ENCODE measurements at regions not wholly inside any gene's neighbourhood (a gene's known extent, or its start where the extent isn't known, plus 50 kb on each side); places are given as distances from the start of the nearest gene placed in this dataset.

DNA sequence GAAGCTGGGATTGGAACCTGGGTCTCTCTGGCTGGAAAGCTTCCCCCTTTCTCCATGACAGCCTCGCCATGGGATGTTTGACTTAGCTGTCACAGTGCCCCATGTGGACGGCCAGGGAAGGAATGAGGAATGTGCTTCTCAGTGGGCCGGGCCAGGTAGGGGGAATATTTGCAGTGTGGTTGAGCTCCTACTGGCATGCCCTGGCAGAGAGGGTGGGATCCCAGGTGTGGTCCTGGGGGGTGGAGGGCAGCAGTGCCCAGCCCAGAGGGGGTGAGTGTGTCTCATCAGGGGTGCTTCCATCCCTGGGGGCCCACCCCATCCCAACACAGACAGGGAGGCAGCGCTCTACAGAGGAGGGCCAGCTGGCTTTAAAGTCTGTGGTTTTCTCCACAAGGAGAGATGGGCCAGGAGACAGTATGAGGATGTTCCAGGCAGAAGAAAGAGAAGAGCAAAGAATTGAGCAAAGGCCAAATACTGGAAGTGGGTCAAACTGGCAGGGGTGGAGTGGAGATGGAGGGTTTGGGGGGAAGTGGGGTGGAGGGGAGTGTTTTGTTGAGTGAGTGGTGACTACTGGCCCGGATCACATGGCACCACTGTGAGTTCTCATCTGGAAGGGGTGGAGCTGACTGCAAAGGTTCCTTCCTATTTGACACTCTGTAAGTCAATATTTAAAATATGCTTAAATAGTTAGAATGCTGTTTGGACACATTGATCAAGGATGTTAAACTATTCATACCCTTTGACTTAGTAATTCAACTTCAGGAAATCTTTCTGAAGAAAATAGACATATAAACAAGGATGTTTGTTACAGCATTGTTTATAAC, 94.0 kb downstream of the MYCN start:
- H3K36me3 ChIP-seq (ENCODE audit: insufficient read depth, low read length): no peaks in the 10 kb centered on the region
- no peak overlapping the region for H2AFZ ChIP-seq (ENCODE audit: low read depth, low read length)
- no peak overlapping the region for H3K9ac ChIP-seq (ENCODE audit: low read length)
- H3K4me2 ChIP-seq (ENCODE audit: low read length): no peak overlapping the region
- H3K4me3 ChIP-seq (ENCODE audit: low read length): no peak overlapping the region
- H3K9me2 ChIP-seq (ENCODE audit: insufficient read depth, low read length): no peaks in the 10 kb centered on the region
- no peaks in the 10 kb centered on the region for H3K9me3 ChIP-seq (ENCODE audit: low read length)
- H3K27ac ChIP-seq (ENCODE audit: low read length): no peak overlapping the region
- no peaks in the 10 kb centered on the region for H3K27me3 ChIP-seq (ENCODE audit: insufficient read depth, low read depth, low read length)
- no peaks in the 10 kb centered on the region for H3F3A ChIP-seq (ENCODE audit: insufficient read depth, low read length, poor library complexity, severe bottlenecking)
- TF ChIP-seq, protein P1, sequence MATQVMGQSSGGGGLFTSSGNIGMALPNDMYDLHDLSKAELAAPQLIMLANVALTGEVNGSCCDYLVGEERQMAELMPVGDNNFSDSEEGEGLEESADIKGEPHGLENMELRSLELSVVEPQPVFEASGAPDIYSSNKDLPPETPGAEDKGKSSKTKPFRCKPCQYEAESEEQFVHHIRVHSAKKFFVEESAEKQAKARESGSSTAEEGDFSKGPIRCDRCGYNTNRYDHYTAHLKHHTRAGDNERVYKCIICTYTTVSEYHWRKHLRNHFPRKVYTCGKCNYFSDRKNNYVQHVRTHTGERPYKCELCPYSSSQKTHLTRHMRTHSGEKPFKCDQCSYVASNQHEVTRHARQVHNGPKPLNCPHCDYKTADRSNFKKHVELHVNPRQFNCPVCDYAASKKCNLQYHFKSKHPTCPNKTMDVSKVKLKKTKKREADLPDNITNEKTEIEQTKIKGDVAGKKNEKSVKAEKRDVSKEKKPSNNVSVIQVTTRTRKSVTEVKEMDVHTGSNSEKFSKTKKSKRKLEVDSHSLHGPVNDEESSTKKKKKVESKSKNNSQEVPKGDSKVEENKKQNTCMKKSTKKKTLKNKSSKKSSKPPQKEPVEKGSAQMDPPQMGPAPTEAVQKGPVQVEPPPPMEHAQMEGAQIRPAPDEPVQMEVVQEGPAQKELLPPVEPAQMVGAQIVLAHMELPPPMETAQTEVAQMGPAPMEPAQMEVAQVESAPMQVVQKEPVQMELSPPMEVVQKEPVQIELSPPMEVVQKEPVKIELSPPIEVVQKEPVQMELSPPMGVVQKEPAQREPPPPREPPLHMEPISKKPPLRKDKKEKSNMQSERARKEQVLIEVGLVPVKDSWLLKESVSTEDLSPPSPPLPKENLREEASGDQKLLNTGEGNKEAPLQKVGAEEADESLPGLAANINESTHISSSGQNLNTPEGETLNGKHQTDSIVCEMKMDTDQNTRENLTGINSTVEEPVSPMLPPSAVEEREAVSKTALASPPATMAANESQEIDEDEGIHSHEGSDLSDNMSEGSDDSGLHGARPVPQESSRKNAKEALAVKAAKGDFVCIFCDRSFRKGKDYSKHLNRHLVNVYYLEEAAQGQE (IDR thresholded peaks at IDR 0.05; ENCODE audit: borderline replicate concordance): no peak
- TF ChIP-seq RAD21 (conservative IDR thresholded peaks at IDR 0.05) (no peak), MXI1 (conservative IDR thresholded peaks at IDR 0.05; ENCODE audit: poor library complexity, severe bottlenecking) (no peak)
- no peaks in the 10 kb centered on the region for H4K20me1 ChIP-seq (ENCODE audit: insufficient read depth)
- H3K79me2 ChIP-seq (replicated peaks; ENCODE audit: insufficient read depth, low read length): no peaks in the 10 kb centered on the region

DNA sequence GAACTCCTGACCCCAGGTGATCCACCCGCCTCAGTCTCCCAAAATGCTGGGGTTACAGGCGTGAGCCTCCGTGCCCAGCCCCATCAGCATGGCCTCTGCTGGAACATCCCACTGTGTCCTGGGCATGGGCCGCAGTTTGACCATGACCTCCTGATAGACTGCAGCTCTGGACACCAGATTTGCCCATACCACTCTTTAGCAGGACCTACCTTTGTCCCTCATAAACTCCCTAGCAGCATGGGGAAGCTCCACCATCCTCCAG, 92.6 kb downstream of the MYCN start:
- TF ChIP-seq EZH2 (IDR thresholded peaks at IDR 0.05; ENCODE audit: borderline replicate concordance, insufficient read depth, low read length, poor library complexity, severe bottlenecking) (no peak), MXI1 (conservative IDR thresholded peaks at IDR 0.05; ENCODE audit: poor library complexity, severe bottlenecking) (no peak), RAD21 (conservative IDR thresholded peaks at IDR 0.05) (no peak), EP300 (conservative IDR thresholded peaks at IDR 0.05; ENCODE audit: poor library complexity, severe bottlenecking) (no peak), SMC3 (conservative IDR thresholded peaks at IDR 0.05; ENCODE audit: poor library complexity) (no peak)
- TF ChIP-seq, protein P1 (IDR thresholded peaks at IDR 0.05; ENCODE audit: borderline replicate concordance): no peak
- no peaks in the 10 kb centered on the region for H3K9me3 ChIP-seq (ENCODE audit: low read length)
- H3K4me3 ChIP-seq (ENCODE audit: low read length): no peak overlapping the region
- H3K4me2 ChIP-seq (ENCODE audit: low read length): no peak overlapping the region
- H3K36me3 ChIP-seq (ENCODE audit: insufficient read depth, low read length): no peaks in the 10 kb centered on the region
- no peaks in the 10 kb centered on the region for H4K20me1 ChIP-seq (ENCODE audit: insufficient read depth)
- H3K79me2 ChIP-seq (replicated peaks; ENCODE audit: insufficient read depth, low read length): no peaks in the 10 kb centered on the region
- no peaks in the 10 kb centered on the region for H3K27me3 ChIP-seq (ENCODE audit: insufficient read depth, low read depth, low read length)
- H3K9me2 ChIP-seq (ENCODE audit: insufficient read depth, low read length): no peaks in the 10 kb centered on the region
- H2AFZ ChIP-seq (ENCODE audit: low read depth, low read length): no peak overlapping the region
- no peak overlapping the region for H3K9ac ChIP-seq (ENCODE audit: low read length)
- no peak overlapping the region for H3K27ac ChIP-seq (ENCODE audit: low read length)
- H3F3A ChIP-seq (ENCODE audit: insufficient read depth, low read length, poor library complexity, severe bottlenecking): no peaks in the 10 kb centered on the region
